H9 (cell line): ENCODE measurements at regions not wholly inside any gene's neighbourhood (a gene's known extent, or its start where the extent isn't known, plus 50 kb on each side); places are given as distances from the start of the nearest gene placed in this dataset.

Experiments used
- DNase-seq: peaks from one replicate; pipeline ENCODE4 v3.0.0-alpha.2; 2017
- H2AFZ ChIP-seq: one replicate; pipeline ENCODE4 v1.6.1; 2013; ENCODE audit warnings: mild to moderate bottlenecking, low read length, control low read depth, moderate library complexity
- H2AK5ac ChIP-seq: 2 replicates; pipeline ENCODE4 v1.6.1; 2013; ENCODE audit warnings: low read length, control low read depth, mixed read lengths; ENCODE audit not compliant: insufficient read length
- H2BK120ac ChIP-seq: one replicate; pipeline ENCODE4 v1.6.1; 2013; ENCODE audit warnings: low read depth, mild to moderate bottlenecking, low read length, control low read depth, inconsistent platforms; ENCODE audit not compliant: poor library complexity, severe bottlenecking
- H2BK12ac ChIP-seq: 2 replicates; pipeline ENCODE4 v1.6.1; 2013; ENCODE audit warnings: low read length, control low read depth, mixed read lengths, low read depth; ENCODE audit not compliant: insufficient read length
- H2BK15ac ChIP-seq: 2 replicates; pipeline ENCODE4 v1.6.1; 2013; ENCODE audit warnings: low read depth, low read length, control low read depth
- H2BK20ac ChIP-seq: one replicate; pipeline ENCODE4 v1.6.1; 2013; ENCODE audit warnings: low read depth, mild to moderate bottlenecking, low read length, control low read depth, inconsistent platforms; ENCODE audit not compliant: poor library complexity, severe bottlenecking
- H2BK5ac ChIP-seq: 2 replicates; pipeline ENCODE4 v1.6.1; 2013; ENCODE audit warnings: low read length, control low read depth, mixed read lengths; ENCODE audit not compliant: insufficient read length
- H3K14ac ChIP-seq: 2 replicates; pipeline ENCODE4 v1.6.1; 2013; ENCODE audit warnings: low read length, control low read depth; ENCODE audit not compliant: insufficient read depth
- H3K18ac ChIP-seq: 2 replicates; pipeline ENCODE4 v1.6.1; 2013; ENCODE audit warnings: low read depth, mild to moderate bottlenecking, mixed read lengths, low read length, control low read depth; ENCODE audit not compliant: insufficient read length
- H3K23ac ChIP-seq: 2 replicates; pipeline ENCODE4 v1.6.1; 2013; ENCODE audit warnings: low read length, control low read depth, mixed read lengths, low read depth; ENCODE audit not compliant: insufficient read length
- H3K23me2 ChIP-seq: 2 replicates; pipeline ENCODE4 v1.6.1; 2013; ENCODE audit warnings: low read depth, mild to moderate bottlenecking, mixed read lengths, low read length, control low read depth; ENCODE audit not compliant: insufficient read length, poor library complexity, severe bottlenecking
- H3K27ac ChIP-seq: 2 replicates; pipeline ENCODE4 v1.5.1; 2013; ENCODE audit warnings: low read length, control low read depth, mixed read lengths, low read depth; ENCODE audit not compliant: insufficient read length
- H3K27me3 ChIP-seq: 2 replicates; pipeline ENCODE4 v1.6.1; 2013; ENCODE audit warnings: low read length, control low read depth, inconsistent platforms; ENCODE audit not compliant: insufficient read depth
- H3K4ac ChIP-seq: 2 replicates; pipeline ENCODE4 v1.6.1; 2013; ENCODE audit warnings: low read depth, mild to moderate bottlenecking, control low read depth, inconsistent platforms, low read length, moderate library complexity
- H3K4me1 ChIP-seq: 2 replicates; pipeline ENCODE4 v1.6.1; 2013; ENCODE audit warnings: low read length, control low read depth, inconsistent platforms; ENCODE audit not compliant: insufficient read depth
- H3K4me2 ChIP-seq: 2 replicates; pipeline ENCODE4 v1.6.1; 2013; ENCODE audit warnings: low read length, control low read depth, mixed read lengths; ENCODE audit not compliant: insufficient read length, insufficient read depth
- H3K56ac ChIP-seq: 2 replicates; pipeline ENCODE4 v1.6.1; 2013; ENCODE audit warnings: low read depth, mild to moderate bottlenecking, mixed read lengths, low read length, control low read depth; ENCODE audit not compliant: insufficient read length
- H3K79me1 ChIP-seq: 2 replicates; pipeline ENCODE4 v1.6.1; 2013; ENCODE audit warnings: low read depth, mild to moderate bottlenecking, moderate library complexity, low read length, control low read depth, inconsistent platforms; ENCODE audit not compliant: insufficient read depth, poor library complexity, severe bottlenecking
- H3K79me2 ChIP-seq: 2 replicates; pipeline ENCODE4 v1.6.1; 2013; ENCODE audit warnings: low read length, control low read depth, inconsistent platforms; ENCODE audit not compliant: insufficient read depth
- H3K9ac ChIP-seq: 2 replicates; pipeline ENCODE4 v1.6.1; 2013; ENCODE audit warnings: low read length, control low read depth, mixed read lengths; ENCODE audit not compliant: insufficient read length; ENCODE audit errors: extremely low read depth
- H3K9me3 ChIP-seq: one replicate; pipeline ENCODE4 v1.6.1; 2013; ENCODE audit warnings: low read depth, low read length, inconsistent platforms; ENCODE audit not compliant: control insufficient read depth
- H3T11ph ChIP-seq: one replicate; pipeline ENCODE4 v1.6.1; 2013; ENCODE audit warnings: mild to moderate bottlenecking, low read length, control low read depth, inconsistent platforms
- H4K20me1 ChIP-seq: one replicate; pipeline ENCODE4 v1.6.1; 2013; ENCODE audit not compliant: control insufficient read depth, insufficient read length, insufficient read depth
- H4K5ac ChIP-seq: 2 replicates; pipeline ENCODE4 v1.6.1; 2013; ENCODE audit warnings: low read depth, mild to moderate bottlenecking, mixed read lengths, low read length, control low read depth; ENCODE audit not compliant: insufficient read length
- H4K8ac ChIP-seq: replicated peaks from 2 replicates; pipeline ENCODE4 v1.6.1; 2013; ENCODE audit warnings: low read length, control low read depth, mixed read lengths, low read depth; ENCODE audit not compliant: insufficient read length
- H4K91ac ChIP-seq: 2 replicates; pipeline ENCODE4 v1.6.1; 2013; ENCODE audit warnings: low read depth, mild to moderate bottlenecking, moderate library complexity, mixed read lengths, low read length, control low read depth; ENCODE audit not compliant: insufficient read length
- H3K27ac Mint-ChIP-seq, 3 experiments: 2 replicates in 2 of 3; 3 replicates in 1 of 3; pipeline ENCODE4 v1.8.0; 2020 to 2021; ENCODE audit warnings: mixed read lengths in 3 of 3, mild to moderate bottlenecking in 1 of 3, moderate library complexity in 1 of 3
- H3K27me3 Mint-ChIP-seq: 2 replicates; pipeline ENCODE4 v1.8.0; 2021; ENCODE audit warnings: low read depth, mild to moderate bottlenecking, moderate library complexity, mixed read lengths
- H3K36me3 Mint-ChIP-seq, 3 experiments: 2 replicates in 2 of 3; 3 replicates in 1 of 3; pipeline ENCODE4 v1.8.0; 2020 to 2021; ENCODE audit warnings: low read depth in 3 of 3, mixed read lengths in 3 of 3; ENCODE audit not compliant: insufficient read depth in 1 of 3
- H3K4me1 Mint-ChIP-seq, 2 experiments: 2 replicates each; pipeline ENCODE4 v1.8.0; 2020; ENCODE audit warnings: mixed read lengths in 2 of 2
- H3K4me3 Mint-ChIP-seq, 2 experiments: 2 replicates in 1 of 2; 3 replicates in 1 of 2; pipeline ENCODE4 v1.8.0; 2020 to 2021; ENCODE audit warnings: mild to moderate bottlenecking in 2 of 2, mixed read lengths in 2 of 2, moderate library complexity in 1 of 2
- H3K9me3 Mint-ChIP-seq, 2 experiments: 2 replicates in 1 of 2; 3 replicates in 1 of 2; pipeline ENCODE4 v1.8.0; 2020; ENCODE audit warnings: mild to moderate bottlenecking in 2 of 2, mixed read lengths in 2 of 2, moderate library complexity in 1 of 2
- CTCF ChIP-seq: fragments of 200-600 bp; sonication (generic); conservative IDR thresholded peaks from 3 replicates; pipeline ENCODE4 v1.8.0; 2021; ENCODE audit warnings: antibody characterized with exemption, mild to moderate bottlenecking
- whole genome bisulfite sequencing: extraction: QIAGEN DNeasy Blood & Tissue Kit; methylation state at CpG from one replicate; pipeline ENCODE4 v1.1.7; 2013; ENCODE audit warnings: missing lambda C conversion rate, low lambda C conversion rate, mixed read lengths; ENCODE audit not compliant: insufficient read length; ENCODE audit errors: extremely low coverage; 5-methylcytosine and 5-hydroxymethylcytosine counted together

- no peak for TF ChIP-seq CTCF
- Mint-ChIP-seq H3K27me3 (no peaks in the 10 kb centered on the region), H3K4me3 (no peak overlapping the region), H3K36me3 (peaks cover 0 to 7% (median 4%) of the 10 kb centered on the region in 3 experiments; a peak in 2 of 7 replicates), H3K9me3 (peaks cover 0 to 7% of the 10 kb centered on the region in 2 experiments; a peak in 3 of 5 replicates), H3K4me1 (peaks cover 3 to 8% of the 10 kb centered on the region in 2 experiments), H3K27ac (no peak overlapping the region)
- Histone ChIP-seq H2BK20ac (no peak overlapping the region), H3K4me2 (no peak overlapping the region), H3K79me1 (no peaks in the 10 kb centered on the region), H4K5ac (no peak overlapping the region), H2AK5ac (no peak overlapping the region), H3K9me3 (no peaks in the 10 kb centered on the region), H3K14ac (no peak overlapping the region), H4K20me1 (no peaks in the 10 kb centered on the region), H3K27me3 (no peaks in the 10 kb centered on the region), H2BK120ac (no peak overlapping the region), H3K23me2 (no peaks in the 10 kb centered on the region), H3K56ac (no peak overlapping the region), H3K4ac (no peak overlapping the region), H2BK5ac (no peak overlapping the region), H3K18ac (no peak overlapping the region), H3K4me1 (no peaks in the 10 kb centered on the region), H3K79me2 (no peaks in the 10 kb centered on the region), H3K9ac (no peak overlapping the region), H3K27ac (no peak overlapping the region), H2BK15ac (no peak overlapping the region), H2BK12ac (no peak overlapping the region), H3K23ac (no peak overlapping the region), H3T11ph (no peak overlapping the region), H4K91ac (no peak overlapping the region), H4K8ac (no peak overlapping the region), H2AFZ (no peak overlapping the region)
- no CpG with 5 or more reads among the region's 1 CpG for WGBS
- DNase-seq = no peak
These were observed 480.8 kb upstream of the COBL start for GRCh38 chr7:51797371-51797770.
